ENCODE measurements at regions not wholly inside any gene's neighbourhood (a gene's known extent, or its start where the extent isn't known, plus 50 kb on each side); places are given as distances from the start of the nearest gene placed in this dataset.

DNA sequence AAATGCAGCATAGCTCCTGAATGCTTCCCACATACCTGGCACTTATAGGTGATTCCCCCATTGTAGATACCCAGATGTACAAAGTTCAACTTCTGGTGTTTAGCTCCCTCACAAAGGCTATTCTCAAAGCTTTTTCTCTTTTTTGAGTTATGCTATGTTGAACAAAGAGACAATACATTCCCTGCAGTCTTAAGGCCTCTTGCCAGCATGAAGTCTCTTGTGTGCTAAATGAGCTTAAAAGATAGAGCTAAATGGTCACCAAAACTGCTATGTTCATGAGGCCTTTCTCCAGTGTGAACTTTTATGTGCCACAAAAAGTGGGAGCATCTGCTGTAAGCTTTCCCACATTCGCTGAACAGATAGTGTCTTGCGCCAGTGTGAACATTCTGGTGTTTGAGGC, 111.2 kb upstream of the TMEM47 start:
- DNase-seq (ENCODE audit: low spot score) = no peak
- H3K9me3 Mint-ChIP-seq (ENCODE audit: low read depth) = peaks cover 6% of the 10 kb centered on the region
- H3K27ac Mint-ChIP-seq (ENCODE audit: unreplicated experiment) = no peak overlapping the region
- no peaks in the 10 kb centered on the region for H3K36me3 Mint-ChIP-seq (ENCODE audit: low read depth)
- no peaks in the 10 kb centered on the region for H3K4me1 Mint-ChIP-seq (ENCODE audit: low read depth)
- H3K4me3 Mint-ChIP-seq (ENCODE audit: unreplicated experiment) = no peak overlapping the region
- H3K27me3 Mint-ChIP-seq (ENCODE audit: low read depth) = no peaks in the 10 kb centered on the region
- TF ChIP-seq, protein P1, sequence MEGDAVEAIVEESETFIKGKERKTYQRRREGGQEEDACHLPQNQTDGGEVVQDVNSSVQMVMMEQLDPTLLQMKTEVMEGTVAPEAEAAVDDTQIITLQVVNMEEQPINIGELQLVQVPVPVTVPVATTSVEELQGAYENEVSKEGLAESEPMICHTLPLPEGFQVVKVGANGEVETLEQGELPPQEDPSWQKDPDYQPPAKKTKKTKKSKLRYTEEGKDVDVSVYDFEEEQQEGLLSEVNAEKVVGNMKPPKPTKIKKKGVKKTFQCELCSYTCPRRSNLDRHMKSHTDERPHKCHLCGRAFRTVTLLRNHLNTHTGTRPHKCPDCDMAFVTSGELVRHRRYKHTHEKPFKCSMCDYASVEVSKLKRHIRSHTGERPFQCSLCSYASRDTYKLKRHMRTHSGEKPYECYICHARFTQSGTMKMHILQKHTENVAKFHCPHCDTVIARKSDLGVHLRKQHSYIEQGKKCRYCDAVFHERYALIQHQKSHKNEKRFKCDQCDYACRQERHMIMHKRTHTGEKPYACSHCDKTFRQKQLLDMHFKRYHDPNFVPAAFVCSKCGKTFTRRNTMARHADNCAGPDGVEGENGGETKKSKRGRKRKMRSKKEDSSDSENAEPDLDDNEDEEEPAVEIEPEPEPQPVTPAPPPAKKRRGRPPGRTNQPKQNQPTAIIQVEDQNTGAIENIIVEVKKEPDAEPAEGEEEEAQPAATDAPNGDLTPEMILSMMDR (IDR thresholded peaks at IDR 0.05) = no peak

DNA sequence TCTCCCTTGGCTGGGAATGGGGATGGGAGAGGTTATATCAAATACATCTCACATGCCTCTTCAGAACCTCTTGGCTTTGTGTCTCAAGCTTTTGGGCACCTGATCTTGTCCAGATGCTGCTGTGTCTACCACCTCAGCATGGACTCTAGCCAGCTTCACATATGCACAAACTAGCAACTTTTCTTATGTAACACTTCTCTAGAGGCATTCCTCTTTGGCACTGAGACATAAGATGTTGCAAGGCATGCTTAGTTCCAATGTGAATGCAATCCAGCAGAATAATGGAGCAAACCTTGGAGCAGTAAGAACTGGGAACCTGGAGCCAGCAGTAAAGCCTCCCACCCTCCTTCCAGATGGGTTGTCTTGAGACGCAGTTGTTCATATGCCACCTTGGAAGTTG, 113.4 kb upstream of the TMEM47 start:
- H3K36me3 Mint-ChIP-seq (ENCODE audit: low read depth) = no peaks in the 10 kb centered on the region
- H3K9me3 Mint-ChIP-seq (ENCODE audit: low read depth) = peaks cover 10% of the 10 kb centered on the region
- H3K27me3 Mint-ChIP-seq (ENCODE audit: low read depth) = no peaks in the 10 kb centered on the region
- H3K4me1 Mint-ChIP-seq (ENCODE audit: low read depth) = no peaks in the 10 kb centered on the region
- DNase-seq (ENCODE audit: low spot score) = no peak
- TF ChIP-seq, protein P1 (IDR thresholded peaks at IDR 0.05) = no peak
- H3K4me3 Mint-ChIP-seq (ENCODE audit: unreplicated experiment) = no peak overlapping the region
- no peak overlapping the region for H3K27ac Mint-ChIP-seq (ENCODE audit: unreplicated experiment)

DNA sequence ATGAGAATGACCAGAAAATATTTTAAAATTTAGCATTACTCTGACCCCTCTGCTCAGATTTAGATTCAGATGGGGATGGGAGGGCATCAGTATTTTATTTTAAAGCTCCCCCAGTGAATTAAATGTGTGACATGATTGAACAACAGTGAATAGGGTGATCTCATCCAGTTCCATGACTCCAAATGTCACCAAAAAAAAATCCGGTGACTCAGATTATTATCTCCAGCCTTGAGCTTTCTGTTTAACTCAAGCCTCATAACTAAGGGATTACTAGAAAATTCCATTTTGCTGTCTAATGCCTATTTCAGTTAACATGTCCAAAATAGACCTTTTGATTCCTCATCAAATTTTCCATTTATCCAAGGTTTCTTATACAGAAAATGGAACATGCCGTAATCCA, 121.8 kb upstream of the TMEM47 start:
- no peak for DNase-seq (ENCODE audit: low spot score)
- no peaks in the 10 kb centered on the region for H3K27me3 Mint-ChIP-seq (ENCODE audit: low read depth)
- H3K36me3 Mint-ChIP-seq (ENCODE audit: low read depth) = no peaks in the 10 kb centered on the region
- H3K4me3 Mint-ChIP-seq (ENCODE audit: unreplicated experiment) = no peak overlapping the region
- H3K27ac Mint-ChIP-seq (ENCODE audit: unreplicated experiment) = peak overlapping the region; percentile 62
- TF ChIP-seq, protein P1 (IDR thresholded peaks at IDR 0.05) = no peak
- H3K4me1 Mint-ChIP-seq (ENCODE audit: low read depth) = peaks cover 11% of the 10 kb centered on the region
- peaks cover 3% of the 10 kb centered on the region for H3K9me3 Mint-ChIP-seq (ENCODE audit: low read depth)

DNA sequence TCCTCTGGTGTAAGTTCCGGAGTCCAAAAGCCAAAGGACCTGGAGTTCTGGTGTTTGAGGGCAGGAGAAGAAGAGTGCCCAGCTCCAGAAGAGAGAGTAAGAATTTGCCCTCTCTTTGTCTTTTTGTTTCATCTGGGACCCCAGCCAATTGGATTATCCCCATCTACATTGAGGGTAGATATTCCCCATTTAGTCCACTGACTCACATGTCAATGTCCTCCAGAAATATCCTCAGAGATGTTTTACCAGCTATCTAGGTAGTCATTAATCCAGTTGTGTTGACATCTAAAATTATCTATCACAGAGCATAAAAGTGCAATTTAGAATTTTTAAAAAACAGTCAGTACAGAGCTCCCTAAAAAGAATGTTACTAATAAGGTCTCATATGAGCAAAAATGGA, 132.9 kb upstream of the TMEM47 start:
- TF ChIP-seq, protein P1 (IDR thresholded peaks at IDR 0.05) = no peak
- Mint-ChIP-seq H3K27me3 (ENCODE audit: low read depth) (no peaks in the 10 kb centered on the region), H3K27ac (ENCODE audit: unreplicated experiment) (no peak overlapping the region), H3K4me3 (ENCODE audit: unreplicated experiment) (no peak overlapping the region), H3K9me3 (ENCODE audit: low read depth) (peaks cover 17% of the 10 kb centered on the region), H3K36me3 (ENCODE audit: low read depth) (peaks cover 4% of the 10 kb centered on the region), H3K4me1 (ENCODE audit: low read depth) (peaks cover 5% of the 10 kb centered on the region)
- no peak for DNase-seq (ENCODE audit: low spot score)

DNA sequence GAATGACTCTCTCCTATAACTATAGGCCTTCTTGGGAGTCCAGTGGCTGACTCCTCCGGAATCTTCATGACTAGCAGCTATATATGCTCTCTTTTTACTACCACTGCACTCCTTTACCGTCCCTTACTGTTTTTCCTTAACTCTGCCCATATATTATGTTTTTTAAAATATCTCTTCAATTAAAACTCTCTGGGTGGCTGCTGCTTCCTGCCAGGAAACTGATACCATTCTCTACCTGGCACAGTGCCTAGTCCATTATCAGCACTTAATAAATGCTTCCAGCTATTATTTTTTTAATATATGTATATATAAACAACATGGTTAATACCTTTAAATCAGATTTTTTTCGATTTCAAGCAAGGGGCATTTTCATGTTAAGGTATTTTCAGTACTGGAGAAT, 136.6 kb upstream of the FAM47B start:
- H3K4me3 Mint-ChIP-seq (ENCODE audit: unreplicated experiment) = no peak overlapping the region
- no peaks in the 10 kb centered on the region for H3K36me3 Mint-ChIP-seq (ENCODE audit: low read depth)
- peaks cover 22% of the 10 kb centered on the region for H3K9me3 Mint-ChIP-seq (ENCODE audit: low read depth)
- H3K27me3 Mint-ChIP-seq (ENCODE audit: low read depth) = no peaks in the 10 kb centered on the region
- H3K4me1 Mint-ChIP-seq (ENCODE audit: low read depth) = peaks cover 10% of the 10 kb centered on the region
- DNase-seq (ENCODE audit: low spot score) = no peak
- TF ChIP-seq, protein P1 (IDR thresholded peaks at IDR 0.05) = no peak
- no peak overlapping the region for H3K27ac Mint-ChIP-seq (ENCODE audit: unreplicated experiment)

All from chondrocyte (in vitro differentiated cells).